ENCODE measurements at regions not wholly inside any gene's neighbourhood (a gene's known extent, or its start where the extent isn't known, plus 50 kb on each side); places are given as distances from the start of the nearest gene placed in this dataset.

GRCh38 chr14:61213920-61214319, 67.2 kb downstream of the TMEM30B start:
- Histone ChIP-seq H3K27ac (ENCODE audit: low read depth in 1 of 2, low read length in 2 of 2) (no peak overlapping the region), H3K9ac (ENCODE audit: low read depth in 1 of 2, low read length in 2 of 2) (no peak overlapping the region), H3K9me3 (ENCODE audit: control insufficient read depth in 4 of 4, low read length in 3 of 4) (no peaks in the 10 kb centered on the region), H3K4me1 (ENCODE audit: control insufficient read depth in 4 of 4, insufficient read depth in 4 of 4, low read length in 3 of 4) (no peaks in the 10 kb centered on the region), H3K4me3 (ENCODE audit: low read depth in 1 of 3, low read length in 3 of 3) (no peak overlapping the region), H3K36me3 (ENCODE audit: control insufficient read depth in 4 of 4, insufficient read depth in 3 of 4, low read depth in 1 of 4, low read length in 3 of 4) (no peaks in the 10 kb centered on the region), H3K27me3 (ENCODE audit: control insufficient read depth in 4 of 4, insufficient read depth in 4 of 4, low read length in 3 of 4) (peaks cover 0 to 4% (median 0%) of the 10 kb centered on the region in 4 donors)
- TF ChIP-seq TAF1 (conservative IDR thresholded peaks at IDR 0.05): no peak
- TF ChIP-seq RAD21 (IDR thresholded peaks at IDR 0.05): no peak
- no peak for TF ChIP-seq YY1 (IDR thresholded peaks at IDR 0.05)
- TF ChIP-seq NR2F2 (IDR thresholded peaks at IDR 0.05): no peak
- TF ChIP-seq FOXA2 (IDR thresholded peaks at IDR 0.05): no peak
- no peak for TF ChIP-seq HNF4A (conservative IDR thresholded peaks at IDR 0.05)
- TF ChIP-seq GABPA (IDR thresholded peaks at IDR 0.05 in 1 of 2, conservative IDR thresholded peaks at IDR 0.05 in 1 of 2): no peak
- TF ChIP-seq, protein P1, sequence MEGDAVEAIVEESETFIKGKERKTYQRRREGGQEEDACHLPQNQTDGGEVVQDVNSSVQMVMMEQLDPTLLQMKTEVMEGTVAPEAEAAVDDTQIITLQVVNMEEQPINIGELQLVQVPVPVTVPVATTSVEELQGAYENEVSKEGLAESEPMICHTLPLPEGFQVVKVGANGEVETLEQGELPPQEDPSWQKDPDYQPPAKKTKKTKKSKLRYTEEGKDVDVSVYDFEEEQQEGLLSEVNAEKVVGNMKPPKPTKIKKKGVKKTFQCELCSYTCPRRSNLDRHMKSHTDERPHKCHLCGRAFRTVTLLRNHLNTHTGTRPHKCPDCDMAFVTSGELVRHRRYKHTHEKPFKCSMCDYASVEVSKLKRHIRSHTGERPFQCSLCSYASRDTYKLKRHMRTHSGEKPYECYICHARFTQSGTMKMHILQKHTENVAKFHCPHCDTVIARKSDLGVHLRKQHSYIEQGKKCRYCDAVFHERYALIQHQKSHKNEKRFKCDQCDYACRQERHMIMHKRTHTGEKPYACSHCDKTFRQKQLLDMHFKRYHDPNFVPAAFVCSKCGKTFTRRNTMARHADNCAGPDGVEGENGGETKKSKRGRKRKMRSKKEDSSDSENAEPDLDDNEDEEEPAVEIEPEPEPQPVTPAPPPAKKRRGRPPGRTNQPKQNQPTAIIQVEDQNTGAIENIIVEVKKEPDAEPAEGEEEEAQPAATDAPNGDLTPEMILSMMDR (IDR thresholded peaks at IDR 0.05; ENCODE audit: low read depth, low read length, missing input control): no peak
- no peak for TF ChIP-seq HNF4G (IDR thresholded peaks at IDR 0.05)
- no peak for TF ChIP-seq ATF3 (IDR thresholded peaks at IDR 0.05)
- no peak for TF ChIP-seq SP1 (IDR thresholded peaks at IDR 0.05)
- no peak for TF ChIP-seq EGR1 (IDR thresholded peaks at IDR 0.05; ENCODE audit: low read depth in 2 of 2)
- TF ChIP-seq ZBTB33 (IDR thresholded peaks at IDR 0.05): no peak
- no peak for TF ChIP-seq RXRA (IDR thresholded peaks at IDR 0.05)
- no peak for TF ChIP-seq REST (IDR thresholded peaks at IDR 0.05)
- no peak for TF ChIP-seq FOXA1 (IDR thresholded peaks at IDR 0.05)
- TF ChIP-seq MAX (IDR thresholded peaks at IDR 0.05): no peak
- no peak for TF ChIP-seq JUND (IDR thresholded peaks at IDR 0.05)
- WGBS: 87% methylated on average over 4 of the region's 4 CpGs
- DNase-seq (ENCODE audit: low spot score): no peak

Data from liver (tissue), 8 donors.